ENCODE measurements at regions not wholly inside any gene's neighbourhood (a gene's known extent, or its start where the extent isn't known, plus 50 kb on each side); places are given as distances from the start of the nearest gene placed in this dataset.

GRCh38 chr6:50318536-50318935, 268.8 kb upstream of the DEFB112 start:
- TF ChIP-seq POLR2AphosphoS5 (IDR thresholded peaks at IDR 0.05) (no peak), EP300 (IDR thresholded peaks at IDR 0.05) (no peak), POLR2A (IDR thresholded peaks at IDR 0.05; ENCODE audit: low read depth) (no peak)
- H3K36me3 ChIP-seq: no peaks in the 10 kb centered on the region
- no peak overlapping the region for H3K27ac ChIP-seq (replicated peaks in 1 of 4)
- H3K27me3 ChIP-seq: no peaks in the 10 kb centered on the region
- H3K9me3 ChIP-seq: no peaks in the 10 kb centered on the region
- no peak overlapping the region for H3K4me3 ChIP-seq
- DNase-seq (ENCODE audit: extremely low spot score): no peak
- H3K4me1 ChIP-seq: no peaks in the 10 kb centered on the region
- intact Hi-C loops (cut with DNase I): no loop called here

GRCh38 chr6:50330347-50330746, 280.6 kb upstream of the DEFB112 start:
- Histone ChIP-seq H3K27me3 (no peaks in the 10 kb centered on the region), H3K27ac (replicated peaks in 1 of 4) (no peak overlapping the region), H3K4me3 (no peak overlapping the region), H3K4me1 (no peaks in the 10 kb centered on the region), H3K36me3 (no peaks in the 10 kb centered on the region), H3K9me3 (no peaks in the 10 kb centered on the region)
- no peak for TF ChIP-seq POLR2A (IDR thresholded peaks at IDR 0.05; ENCODE audit: low read depth)
- TF ChIP-seq EP300 (IDR thresholded peaks at IDR 0.05): no peak
- no peak for TF ChIP-seq CTCF (IDR thresholded peaks at IDR 0.05)
- TF ChIP-seq POLR2AphosphoS5 (IDR thresholded peaks at IDR 0.05): no peak
- 78% methylated on average over 2 of the region's 2 CpGs for WGBS
- intact Hi-C loops (cut with DNase I): no loop called here
- no peak for DNase-seq (ENCODE audit: extremely low spot score)

- H3K27me3 ChIP-seq: no peaks in the 10 kb centered on the region
- H3K9me3 ChIP-seq: no peaks in the 10 kb centered on the region
- DNase-seq (ENCODE audit: extremely low spot score): no peak
- TF ChIP-seq POLR2AphosphoS5 (IDR thresholded peaks at IDR 0.05) (no peak), CTCF (IDR thresholded peaks at IDR 0.05) (no peak), POLR2A (IDR thresholded peaks at IDR 0.05; ENCODE audit: low read depth) (no peak), EP300 (IDR thresholded peaks at IDR 0.05) (no peak)
- no peaks in the 10 kb centered on the region for H3K36me3 ChIP-seq
- H3K4me1 ChIP-seq: no peaks in the 10 kb centered on the region
- no peak overlapping the region for H3K4me3 ChIP-seq
- no peak overlapping the region for H3K27ac ChIP-seq (replicated peaks in 1 of 4)
- WGBS: 86% methylated on average over 3 of the region's 3 CpGs
- intact Hi-C loops (cut with DNase I): no loop called here
Measured at GRCh38 chr6:50330963-50331362, 281.2 kb upstream of the DEFB112 start.

- Histone ChIP-seq H3K4me1 (no peaks in the 10 kb centered on the region), H3K4me3 (no peak overlapping the region), H3K27me3 (no peaks in the 10 kb centered on the region), H3K27ac (replicated peaks in 1 of 4) (no peak overlapping the region), H3K36me3 (no peaks in the 10 kb centered on the region), H3K9me3 (no peaks in the 10 kb centered on the region)
- TF ChIP-seq CTCF (IDR thresholded peaks at IDR 0.05) (no peak), EP300 (IDR thresholded peaks at IDR 0.05) (no peak), POLR2AphosphoS5 (IDR thresholded peaks at IDR 0.05) (no peak), POLR2A (IDR thresholded peaks at IDR 0.05; ENCODE audit: low read depth) (no peak)
- no peak for DNase-seq (ENCODE audit: extremely low spot score)
- WGBS: 82% methylated on average over 4 of the region's 4 CpGs
- intact Hi-C loops (cut with DNase I): no loop called here
Measured at GRCh38 chr6:50333696-50334095, 284.0 kb upstream of the DEFB112 start.

GRCh38 chr6:50337532-50338122, 287.9 kb upstream of the DEFB112 start:
- Histone ChIP-seq H3K27me3 (no peaks in the 10 kb centered on the region), H3K27ac (replicated peaks in 1 of 4) (no peak overlapping the region), H3K36me3 (no peaks in the 10 kb centered on the region), H3K4me1 (no peaks in the 10 kb centered on the region), H3K9me3 (no peaks in the 10 kb centered on the region), H3K4me3 (no peak overlapping the region)
- DNase-seq (ENCODE audit: extremely low spot score): no peak
- intact Hi-C loops (cut with DNase I): no loop called here
- TF ChIP-seq EP300 (IDR thresholded peaks at IDR 0.05) (no peak), POLR2A (IDR thresholded peaks at IDR 0.05; ENCODE audit: low read depth) (no peak), CTCF (IDR thresholded peaks at IDR 0.05) (no peak), POLR2AphosphoS5 (IDR thresholded peaks at IDR 0.05) (no peak)
- 91% methylated on average over 3 of the region's 3 CpGs for WGBS
